GM20431 (cell line): ENCODE measurements at regions not wholly inside any gene's neighbourhood (a gene's known extent, or its start where the extent isn't known, plus 50 kb on each side); places are given as distances from the start of the nearest gene placed in this dataset.

Experiments
- in situ Hi-C: fragments of 300-500 bp; cut with MseI, MboI; formaldehyde crosslinking; loops from one replicate; pipeline ENCODE4 v1.15.0; 2020; ENCODE audit warnings: low sequenced_read_pairs; ENCODE audit not compliant: unreplicated experiment

DNA sequence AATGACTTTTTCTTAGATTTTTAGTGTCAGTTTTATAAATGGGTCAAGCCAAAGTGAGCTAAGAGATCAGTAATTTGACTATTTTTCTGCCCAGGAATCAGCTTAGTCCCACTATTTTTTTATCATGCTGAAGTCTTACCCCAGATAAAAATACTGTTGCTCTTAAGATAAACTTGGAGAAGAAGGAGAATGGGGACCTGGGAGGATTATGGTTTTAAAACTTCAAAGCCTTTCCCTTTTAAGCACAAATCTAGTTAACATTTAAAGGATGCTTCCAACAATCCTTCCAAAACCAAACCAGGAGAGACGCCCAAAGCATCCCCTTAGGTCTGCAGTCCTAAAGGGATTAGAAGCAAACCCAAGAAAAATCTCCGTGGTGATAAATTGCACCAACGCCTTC, 172.4 kb downstream of the SP3 start:
- in situ Hi-C loops, result no loop called here

DNA sequence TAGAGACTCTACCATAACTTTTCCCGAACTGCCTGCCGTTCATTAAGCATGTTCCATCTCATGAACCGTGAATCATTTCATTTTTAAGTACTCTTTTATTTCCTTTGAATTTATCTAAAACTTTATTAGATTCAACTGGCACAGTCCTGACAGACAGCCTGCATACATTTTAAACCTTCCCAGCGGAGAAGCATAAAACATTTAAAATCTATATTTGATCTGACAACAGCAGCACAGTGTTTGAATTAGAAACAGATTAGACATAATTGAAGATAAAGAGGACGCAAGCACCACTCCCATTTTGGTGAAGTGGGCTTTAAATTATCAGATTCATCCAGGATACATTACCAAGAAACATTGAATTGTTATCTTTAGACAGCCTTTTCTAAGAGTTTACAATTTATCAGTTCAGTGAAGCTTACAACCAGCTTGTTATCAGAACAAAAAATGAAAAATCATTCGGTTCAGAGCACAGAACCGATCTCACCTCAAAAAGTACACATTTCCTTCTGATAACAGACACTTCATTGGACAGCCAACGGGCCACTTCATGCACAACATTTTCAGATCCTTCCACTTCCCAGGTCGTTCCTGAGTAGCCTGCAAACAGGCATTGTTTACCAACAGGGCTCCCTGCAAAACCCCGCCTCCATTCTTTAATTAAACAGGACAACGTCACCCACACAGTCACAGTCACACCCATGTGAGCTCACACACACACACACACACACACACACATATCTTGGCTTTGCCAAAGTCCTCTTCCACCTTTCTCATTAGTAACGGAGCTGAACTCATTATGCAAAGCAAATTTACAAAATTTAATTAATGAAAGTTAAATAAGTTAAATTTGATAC, 171.2 kb downstream of the SP3 start:
- in situ Hi-C loops, result no loop called here

DNA sequence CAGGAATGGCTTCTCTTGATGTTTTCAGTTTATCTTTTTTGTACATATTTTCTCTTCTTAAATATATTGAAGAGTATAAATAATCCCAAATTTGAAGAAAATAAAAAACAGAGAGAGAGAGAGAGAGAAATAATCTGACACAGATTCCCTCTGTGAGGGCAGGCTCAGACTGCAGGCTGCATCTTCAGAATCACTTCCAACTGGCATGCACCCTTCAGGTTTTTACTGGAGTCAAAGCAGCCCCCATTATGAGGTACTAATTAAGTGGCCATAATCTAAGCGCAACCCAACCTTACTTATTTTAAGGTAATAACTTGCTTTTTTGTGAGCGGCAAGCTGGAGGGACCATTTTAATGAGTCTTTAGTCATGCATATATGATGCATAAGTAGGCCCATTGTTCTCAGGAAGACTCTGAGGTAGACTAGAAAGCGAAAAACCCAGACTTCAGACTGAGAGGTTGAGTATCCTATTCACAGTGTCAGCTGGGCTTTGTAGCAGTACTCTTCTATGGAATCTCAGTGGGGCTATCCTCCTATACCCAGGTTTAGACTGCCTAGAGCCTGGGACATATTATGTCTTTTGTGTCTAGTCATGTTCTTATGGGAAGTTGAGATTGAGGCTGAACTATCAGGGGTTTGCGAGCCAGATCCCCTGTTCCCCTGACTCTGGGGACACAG, 167.4 kb downstream of the SP3 start:
- in situ Hi-C loops, result no loop called here

DNA sequence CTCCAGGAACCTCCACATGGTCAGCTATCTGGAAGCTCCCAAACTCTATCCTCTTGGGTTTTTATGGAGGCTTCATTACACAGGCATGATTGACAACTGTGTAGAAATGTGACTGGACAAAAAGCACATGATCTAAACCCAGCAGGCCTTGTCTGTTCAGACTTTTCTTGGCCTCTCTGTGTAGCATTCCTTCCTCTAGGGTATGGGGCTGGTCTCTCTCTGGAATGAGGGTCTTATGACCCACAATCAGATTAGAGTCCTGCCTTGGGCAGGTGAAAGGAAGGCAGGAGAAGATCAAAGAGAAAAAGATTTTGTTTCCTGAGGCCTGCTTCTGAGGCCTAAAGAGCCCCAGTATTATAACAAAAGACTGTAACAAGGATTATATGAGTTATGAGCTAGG, 162.7 kb downstream of the SP3 start:
- in situ Hi-C loops, result no loop called here

DNA sequence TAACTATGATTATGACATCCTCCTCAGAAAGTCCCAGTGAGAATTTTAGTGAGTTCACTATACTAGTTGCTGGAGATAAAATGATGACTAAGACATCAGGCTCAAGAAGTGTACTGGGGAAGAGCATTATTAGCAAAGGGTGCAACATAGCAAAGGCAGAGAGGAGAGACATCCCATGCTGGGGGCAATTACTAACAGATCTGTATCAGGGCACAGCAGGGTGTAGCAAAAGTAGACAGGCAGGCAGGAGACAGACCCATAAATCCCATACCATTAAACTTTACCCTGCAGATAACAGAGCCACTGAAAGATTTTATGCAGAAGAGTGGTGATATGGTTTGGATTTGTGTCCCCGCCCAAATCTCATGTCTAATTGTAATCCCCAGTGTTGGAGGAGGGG, 161.7 kb downstream of the SP3 start:
- in situ Hi-C loops, result no loop called here

DNA sequence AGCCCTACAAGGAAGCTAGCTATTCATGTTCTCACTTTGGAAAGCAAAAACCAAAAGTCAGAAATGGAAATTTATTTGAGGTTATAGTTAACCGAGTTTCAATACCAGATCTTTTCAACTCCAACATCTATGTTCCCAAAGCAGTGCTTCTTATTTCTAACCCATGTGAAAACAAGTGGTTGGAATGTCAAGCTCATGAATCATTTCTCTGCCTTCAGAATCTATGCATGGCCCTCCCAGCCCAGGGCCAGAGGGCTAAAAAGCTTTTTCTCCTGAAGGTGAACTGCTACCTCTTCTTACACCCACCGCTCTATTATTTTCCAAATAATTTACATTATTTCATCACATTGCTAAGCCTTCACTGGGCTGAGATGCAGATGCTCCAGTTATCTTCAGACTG, 158.4 kb downstream of the SP3 start:
- in situ Hi-C loops, result no loop called here

DNA sequence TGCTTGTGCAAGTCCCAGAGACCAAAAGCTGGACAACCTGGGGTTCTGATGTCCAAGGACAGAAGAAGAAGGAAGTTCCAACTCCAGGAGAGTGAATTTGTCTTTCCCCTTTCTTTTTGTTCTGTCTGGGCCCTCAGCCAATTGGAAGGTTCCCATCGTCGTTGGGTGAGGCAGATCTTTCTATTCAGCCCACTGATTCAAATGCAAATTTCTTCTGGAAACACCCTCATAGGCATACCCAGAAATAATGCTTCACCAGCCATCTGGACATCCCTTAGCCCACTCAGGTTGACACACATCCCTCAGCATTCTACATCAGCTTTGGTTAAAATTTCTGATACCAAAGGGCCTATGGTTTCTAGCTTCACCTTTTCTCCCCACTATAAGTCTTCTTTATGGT, 156.5 kb downstream of the SP3 start:
- in situ Hi-C loops, result no loop called here

DNA sequence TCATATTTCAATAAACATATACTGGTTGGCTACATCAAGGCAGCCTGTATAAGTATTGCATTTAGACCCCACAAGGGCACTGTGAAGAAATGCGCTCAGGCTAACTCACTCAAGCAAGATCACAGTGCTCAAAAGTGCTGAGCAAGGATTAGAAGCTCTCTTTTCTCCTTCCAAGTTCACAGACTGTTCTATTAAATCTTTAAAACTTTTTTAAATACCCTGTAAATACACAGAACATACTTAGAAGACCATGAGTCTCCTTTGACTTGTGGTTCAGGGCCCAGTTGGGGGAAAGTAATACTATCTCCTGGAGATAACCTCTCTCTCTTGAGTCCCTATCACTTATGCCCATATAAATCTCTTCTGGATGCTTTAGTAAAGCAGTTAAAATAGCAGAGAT, 152.9 kb downstream of the SP3 start:
- in situ Hi-C loops, result no loop called here

DNA sequence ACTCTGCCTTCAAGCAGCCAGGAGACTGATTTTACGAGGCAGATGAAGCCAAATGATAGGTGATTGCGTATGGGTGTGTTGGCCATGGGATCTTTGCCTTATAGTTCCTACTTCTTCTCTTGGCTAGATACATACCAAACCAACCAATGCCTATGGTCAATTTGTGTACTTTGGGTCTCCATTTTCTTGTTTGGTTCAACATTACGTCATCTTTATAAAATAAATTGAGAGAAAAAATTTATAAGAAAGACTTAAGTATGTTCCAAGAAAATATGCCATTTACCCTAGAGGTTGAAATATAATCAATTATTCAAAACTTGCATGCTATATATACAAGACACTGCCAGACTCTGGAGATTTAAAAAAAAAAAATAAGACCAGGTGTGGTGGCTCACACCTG, 150.9 kb downstream of the SP3 start:
- in situ Hi-C loops, result no loop called here

DNA sequence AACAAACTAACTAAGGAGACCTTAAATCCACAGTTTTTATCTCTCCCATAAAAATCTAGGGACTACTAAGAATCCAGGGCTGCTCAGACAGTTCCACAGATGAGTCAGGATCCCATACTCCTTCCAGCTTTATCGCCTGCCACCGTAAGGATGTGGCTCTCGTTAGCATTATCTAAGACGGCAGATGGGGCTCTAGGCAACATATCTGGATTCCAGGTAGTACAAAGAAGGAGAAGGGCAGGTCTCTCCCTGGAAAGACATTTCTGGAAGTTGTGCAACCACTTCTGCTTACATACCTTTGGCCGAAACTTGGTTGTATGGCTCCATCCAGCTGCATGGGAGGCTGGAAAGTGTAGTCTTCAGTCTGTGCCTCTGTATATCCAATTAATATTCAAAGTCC, 149.4 kb downstream of the SP3 start:
- in situ Hi-C loops, result no loop called here

DNA sequence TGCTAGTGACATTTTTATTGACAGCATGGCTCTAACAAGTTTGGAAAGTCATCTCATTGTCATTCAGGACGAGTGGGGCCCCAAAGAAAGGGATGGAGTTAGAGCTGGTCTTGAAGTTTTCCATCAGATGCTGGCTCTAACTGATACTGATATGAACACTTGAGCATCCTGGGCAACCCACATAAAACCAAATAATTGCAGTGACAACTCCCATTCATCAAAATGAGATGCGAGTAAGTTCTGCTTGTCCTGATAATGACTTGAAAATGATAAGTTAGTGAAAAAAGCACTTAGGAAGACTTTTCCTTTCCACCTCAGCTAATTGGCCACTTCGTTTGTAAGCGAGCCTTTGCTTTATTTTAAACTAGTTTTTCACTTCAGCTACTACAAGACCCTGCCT, 147.6 kb downstream of the SP3 start:
- in situ Hi-C loops, result no loop called here

DNA sequence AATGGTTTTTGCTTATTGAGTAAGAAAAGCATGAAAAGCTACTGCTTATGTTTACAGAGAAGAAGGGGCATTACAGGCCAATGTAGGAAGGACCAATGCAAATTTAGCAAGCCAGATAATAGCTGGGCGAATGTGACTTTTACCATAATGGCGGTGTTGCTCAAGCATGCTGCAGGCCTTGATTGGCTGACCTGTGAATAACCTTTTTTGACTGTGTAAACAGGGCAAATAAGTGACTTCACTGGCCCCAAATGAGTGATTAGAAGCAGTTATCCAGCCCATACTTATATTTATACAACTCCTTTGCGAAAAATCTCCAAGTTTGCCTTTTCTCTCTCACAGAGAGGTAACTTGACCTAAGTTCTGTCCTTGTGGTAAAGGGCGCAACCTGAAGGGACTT, 146.9 kb downstream of the SP3 start:
- in situ Hi-C loops, result no loop called here

DNA sequence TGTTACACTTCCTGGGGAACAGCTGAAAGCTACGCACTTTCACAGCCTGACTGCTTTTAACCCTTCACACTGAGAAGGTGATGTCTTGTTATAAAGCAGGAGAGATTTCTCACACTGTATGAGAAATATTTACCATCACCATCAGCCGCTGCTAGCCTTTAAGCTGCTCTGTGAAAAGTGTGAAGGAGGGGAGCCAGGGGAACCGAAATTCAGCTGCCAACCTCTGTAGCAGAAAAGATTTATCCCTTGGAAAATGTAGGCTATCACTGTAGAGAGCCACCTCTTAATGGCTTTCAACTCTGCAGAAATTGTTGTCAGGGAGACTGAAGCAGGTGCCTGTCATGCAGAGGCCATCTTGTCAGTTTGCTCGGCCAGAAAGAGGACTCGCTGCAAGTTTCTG, 145.3 kb downstream of the SP3 start:
- in situ Hi-C loops, result no loop called here

DNA sequence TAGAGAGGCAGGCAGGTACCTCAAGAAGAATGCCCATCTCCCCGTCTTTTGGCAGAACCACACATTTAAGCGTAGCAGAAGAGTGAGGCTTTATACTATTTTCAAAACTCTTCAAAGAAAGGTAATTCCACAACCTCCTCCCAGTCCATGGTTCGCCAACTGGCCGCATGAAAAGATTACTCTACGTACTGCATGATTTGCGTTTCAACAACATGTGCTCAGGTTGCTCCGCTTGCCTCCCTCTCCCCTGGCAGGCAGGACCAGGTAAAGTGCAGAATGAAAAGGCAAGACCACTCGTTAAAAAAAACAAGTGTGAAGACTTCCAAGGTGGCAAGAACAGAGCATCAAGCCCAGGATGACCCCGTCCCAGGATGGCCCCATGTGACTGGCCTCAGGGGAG, 143.7 kb downstream of the SP3 start:
- in situ Hi-C loops, result no loop called here

DNA sequence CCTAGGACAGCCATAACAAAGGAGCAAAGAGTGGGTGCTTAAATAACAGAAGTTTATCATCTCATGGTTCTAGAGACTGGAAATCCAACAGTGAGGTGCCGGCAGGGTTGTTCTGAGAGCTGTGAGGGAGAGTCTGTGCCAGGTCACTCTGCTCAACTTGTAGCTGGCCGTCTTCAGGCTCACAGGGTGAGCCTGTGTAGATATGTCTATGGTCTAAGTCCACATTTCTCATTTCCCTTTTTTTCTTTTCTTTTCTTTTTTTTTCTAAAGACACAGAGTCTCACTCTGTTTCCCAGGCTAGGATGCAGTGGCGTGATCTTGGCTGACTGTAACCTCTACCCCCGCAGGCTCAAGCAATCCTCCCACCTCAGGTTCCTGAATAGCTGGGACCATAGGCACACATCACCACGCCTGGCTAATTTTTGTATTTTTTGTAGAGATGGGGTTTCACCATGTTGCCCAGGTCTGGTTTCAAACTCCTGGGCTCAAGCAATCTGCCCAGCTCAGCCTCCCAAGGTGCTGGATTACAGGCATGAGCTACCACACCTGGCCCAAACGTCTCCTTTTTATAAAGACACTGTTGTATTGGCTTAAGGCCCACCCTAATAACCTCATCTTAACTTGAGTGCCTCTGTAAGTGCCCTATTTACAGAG, 142.2 kb downstream of the SP3 start:
- in situ Hi-C loops, result no loop called here

DNA sequence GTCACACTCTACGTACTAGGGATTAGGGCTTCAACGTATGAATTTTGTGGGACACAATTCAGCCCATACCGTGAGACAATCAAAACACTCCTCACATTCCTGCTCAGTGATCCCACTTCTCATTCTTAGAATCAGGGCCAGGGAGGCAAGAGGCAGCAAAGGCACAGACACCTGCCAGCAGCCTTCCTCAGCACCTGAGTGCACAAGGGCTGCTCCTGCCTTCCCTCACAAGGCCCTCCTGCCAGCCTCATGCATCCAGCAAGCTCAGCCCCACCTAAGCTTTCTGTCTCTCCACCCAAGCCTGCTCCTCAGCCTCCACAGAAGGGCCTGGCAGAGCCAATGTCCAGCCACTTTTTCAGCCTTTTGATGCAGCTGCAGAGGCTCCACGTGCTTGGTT, 141.6 kb downstream of the SP3 start:
- in situ Hi-C loops, result no loop called here

DNA sequence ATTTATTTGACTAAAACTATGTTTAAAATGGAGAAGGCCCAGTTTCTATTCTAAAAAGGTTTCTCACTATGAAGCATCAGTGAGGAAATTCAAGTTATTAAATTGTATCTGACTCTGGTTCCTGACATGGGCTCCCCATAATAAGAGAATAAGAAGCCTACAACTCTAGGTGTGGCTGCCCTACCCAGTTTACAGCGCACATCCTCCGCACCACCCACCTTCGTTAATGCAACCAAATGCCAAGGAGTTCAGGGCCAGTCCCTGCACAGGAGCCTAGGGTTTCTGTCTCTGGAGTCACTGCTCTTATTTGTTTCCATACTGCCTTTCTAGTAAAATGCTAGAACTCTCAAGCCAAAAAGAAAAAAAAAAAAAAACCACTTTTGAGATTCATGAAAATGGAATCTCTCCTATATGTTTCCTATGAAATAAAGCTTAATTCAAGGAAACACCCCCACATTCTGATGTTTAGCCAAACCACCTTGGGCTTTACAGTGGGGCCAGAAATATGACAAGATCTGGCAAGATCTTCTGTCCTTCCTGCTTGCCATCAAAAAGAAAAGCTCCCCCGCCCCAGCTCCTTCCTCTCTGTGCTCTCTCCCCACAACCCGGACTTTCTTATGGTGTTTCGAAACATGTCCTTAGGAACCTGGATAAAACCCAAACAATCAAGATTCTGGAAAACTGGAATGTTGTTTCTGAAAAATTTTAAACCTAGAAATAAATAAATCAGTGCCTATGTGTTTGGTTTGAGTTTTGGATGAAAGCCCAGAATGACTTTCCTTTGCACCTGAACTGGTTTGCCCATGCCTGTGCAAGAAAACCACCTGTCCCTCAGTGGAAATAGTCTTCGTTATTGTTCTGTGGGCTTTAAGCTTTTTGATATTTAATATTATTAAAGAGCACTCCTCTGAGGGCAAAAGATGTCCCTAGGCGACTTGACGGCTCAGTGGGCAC, 136.7 kb downstream of the SP3 start:
- in situ Hi-C loops, result no loop called here

DNA sequence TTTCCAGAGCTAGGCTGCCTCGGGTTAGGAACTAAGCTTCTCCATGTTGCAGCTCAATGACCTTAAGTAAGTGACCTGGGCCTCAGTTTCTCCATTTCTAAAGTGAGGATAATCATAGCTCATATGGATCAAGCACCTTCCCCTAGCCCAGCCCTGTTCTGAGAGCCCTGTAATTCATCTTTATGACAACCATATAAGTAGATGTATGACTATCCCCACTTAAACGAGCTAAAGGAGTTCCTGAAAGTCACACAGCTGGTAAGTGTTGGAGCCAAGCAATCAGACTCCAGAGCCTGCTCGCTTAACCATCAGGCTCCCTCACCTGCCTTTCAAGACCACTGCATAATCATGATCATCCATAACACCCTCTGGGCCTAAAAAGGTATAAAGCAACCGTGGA, 135.4 kb downstream of the SP3 start:
- in situ Hi-C loops, result no loop called here

DNA sequence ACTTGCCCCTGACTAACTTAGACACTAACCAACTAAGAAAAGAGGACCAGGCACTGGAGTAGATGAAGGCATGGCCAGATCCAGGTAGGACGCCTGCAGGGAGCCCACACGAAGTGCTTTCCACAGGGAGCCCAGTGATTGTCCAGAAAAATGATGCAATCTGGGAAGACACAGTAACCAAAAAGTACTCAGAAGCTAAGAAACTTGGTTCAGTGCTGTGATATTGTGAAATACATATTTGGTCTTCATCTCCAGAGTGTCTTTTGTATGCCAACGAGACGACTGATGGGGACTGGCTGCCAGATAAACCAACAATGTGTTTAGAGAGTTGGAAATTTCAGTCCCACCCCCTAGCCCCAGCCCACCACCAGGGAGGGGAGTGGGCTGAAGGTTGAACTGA, 135.0 kb downstream of the SP3 start:
- in situ Hi-C loops, result no loop called here
